Endothelial cell of umbilical vein (primary cell): ENCODE measurements at regions not wholly inside any gene's neighbourhood (a gene's known extent, or its start where the extent isn't known, plus 50 kb on each side); places are given as distances from the start of the nearest gene placed in this dataset.

Experiments
- BruUV-seq: library from RNA; stranded (reverse); fragments of 400-500 nt; replicated peaks from 2 replicates; lab custom pipeline; 2021; lab: Mats Ljungman, UMichigan
- CTCF ChIA-PET: fragments of 300-600, 350-600 bp; sonication (Branson Sonifier 250); formaldehyde crosslinking; loops from one replicate; lab custom pipeline; 2021; ENCODE audit warnings: antibody characterized with exemption, inconsistent platforms; lab: Charles Lee
- POLR2A ChIA-PET: fragments of 300-600, 350-600 bp; sonication (Branson Sonifier 250); formaldehyde crosslinking; loops from one replicate; lab custom pipeline; 2021; ENCODE audit warnings: antibody characterized with exemption, inconsistent platforms; lab: Charles Lee
- DNase-seq: peaks from one replicate; pipeline ENCODE4 v3.0.0-alpha.2; 2011; ENCODE audit warnings: low read depth, low spot score
- FAIRE-seq: peaks from 2 replicates; lab custom pipeline; 2011; peaks lifted over from hg19 to GRCh38; lab: Jason Lieb, UNC
- H2AFZ ChIP-seq: 2 replicates; pipeline ENCODE4 v1.6.0; 2012; ENCODE audit warnings: low read depth, low read length, control low read depth, inconsistent platforms
- H3K27ac ChIP-seq: 2 replicates; pipeline ENCODE4 v1.5.1; 2011; ENCODE audit warnings: low read depth, mild to moderate bottlenecking, control low read depth, low read length, moderate library complexity; ENCODE audit not compliant: insufficient read depth
- H3K27me3 ChIP-seq, 2 experiments: 2 replicates each; pipeline versions ENCODE4 v1.6.0 to v1.6.1; 2011; ENCODE audit warnings: low read length in 2 of 2, mixed read lengths in 1 of 2; ENCODE audit not compliant: control insufficient read depth in 2 of 2, insufficient read depth in 2 of 2
- H3K36me3 ChIP-seq, 2 experiments: 2 replicates in 1 of 2; 3 replicates in 1 of 2; pipeline ENCODE4 v1.5.1; 2011; ENCODE audit warnings: low read length in 2 of 2, mild to moderate bottlenecking in 1 of 2, moderate library complexity in 1 of 2; ENCODE audit not compliant: control insufficient read depth in 2 of 2, insufficient read depth in 2 of 2; ENCODE audit errors: extremely low read depth in 1 of 2
- H3K4me1 ChIP-seq: 3 replicates; pipeline ENCODE4 v1.5.1; 2011; ENCODE audit warnings: mild to moderate bottlenecking, low read length; ENCODE audit not compliant: control insufficient read depth, insufficient read depth; ENCODE audit errors: extremely low read depth
- H3K4me2 ChIP-seq: 2 replicates; pipeline ENCODE4 v1.6.1; 2011; ENCODE audit warnings: low read length, control low read depth, mixed read lengths; ENCODE audit not compliant: insufficient read depth
- H3K4me3 ChIP-seq, 3 experiments: fragments of 200-600 bp in 1 of 3; sonication (generic), shearing (Covaris generic) in 1 of 3; replicated peaks in 1 of 3; 2 replicates each; pipeline ENCODE4 v1.5.1; 2011 to 2016; ENCODE audit warnings: control low read depth in 3 of 3, low read length in 3 of 3, mild to moderate bottlenecking in 2 of 3, inconsistent platforms in 1 of 3, low read depth in 1 of 3, moderate library complexity in 1 of 3; ENCODE audit not compliant: insufficient read depth in 1 of 3
- H3K79me2 ChIP-seq: 2 replicates; pipeline ENCODE4 v1.6.0; 2012; ENCODE audit warnings: low read length, inconsistent platforms; ENCODE audit not compliant: control insufficient read depth, insufficient read depth
- H3K9ac ChIP-seq: replicated peaks from 2 replicates; pipeline ENCODE3; 2011; ENCODE audit warnings: low read length, control low read depth; ENCODE audit not compliant: insufficient read depth; ENCODE audit errors: extremely low read depth
- H3K9me1 ChIP-seq: replicated peaks from 3 replicates; pipeline ENCODE4 v1.6.0; 2011; ENCODE audit warnings: mild to moderate bottlenecking, low read length; ENCODE audit not compliant: control insufficient read depth, insufficient read depth; ENCODE audit errors: extremely low read depth
- H3K9me3 ChIP-seq: replicated peaks from 2 replicates; pipeline ENCODE4 v1.5.1; 2012; ENCODE audit warnings: low read length, inconsistent platforms; ENCODE audit not compliant: control insufficient read depth, insufficient read depth
- H4K20me1 ChIP-seq: replicated peaks from 2 replicates; pipeline ENCODE3; 2011; ENCODE audit warnings: mild to moderate bottlenecking, low read length; ENCODE audit not compliant: control insufficient read depth, insufficient read depth; ENCODE audit errors: extremely low read depth
- EZH2 ChIP-seq: IDR thresholded peaks from 2 replicates; pipeline ENCODE4 v1.6.1; 2012; ENCODE audit warnings: borderline replicate concordance, low read depth, mild to moderate bottlenecking, moderate library complexity, low read length, inconsistent platforms; ENCODE audit not compliant: severe bottlenecking
- FOS ChIP-seq: IDR thresholded peaks from 2 replicates; pipeline ENCODE4 v1.6.1; 2011; ENCODE audit warnings: mild to moderate bottlenecking, low read length, moderate library complexity, borderline replicate concordance; ENCODE audit not compliant: insufficient read depth
- GATA2 ChIP-seq: IDR thresholded peaks from 2 replicates; pipeline ENCODE4 v1.7.0; 2011; ENCODE audit warnings: low read depth, mild to moderate bottlenecking, moderate library complexity, mixed read lengths, low read length; ENCODE audit not compliant: insufficient read length, insufficient read depth
- JUN ChIP-seq: IDR thresholded peaks from 2 replicates; pipeline ENCODE4 v1.6.1; 2011; ENCODE audit warnings: borderline replicate concordance, low read depth; ENCODE audit not compliant: insufficient read length, insufficient read depth
- MYC ChIP-seq: IDR thresholded peaks from one replicate; pipeline ENCODE4 v1.6.1; 2011; ENCODE audit warnings: mild to moderate bottlenecking, low read depth, low read length
- POLR2A ChIP-seq: IDR thresholded peaks from 2 replicates; pipeline ENCODE4 v1.6.1; 2012; ENCODE audit warnings: low read depth, mild to moderate bottlenecking, control low read depth, low read length
- POLR2AphosphoS5 ChIP-seq: IDR thresholded peaks from 2 replicates; pipeline ENCODE4 v1.6.1; 2012; ENCODE audit warnings: low read depth, mild to moderate bottlenecking, control low read depth, low read length, moderate library complexity; ENCODE audit not compliant: insufficient read depth
- dilution Hi-C: fragments of 300-500 bp; cut with MboI; formaldehyde crosslinking; loops from one replicate; pipeline ENCODE4 v1.15.0; 2019; ENCODE audit warnings: low sequenced_read_pairs; ENCODE audit not compliant: extremely low pct_ligation_motif_present
- intact Hi-C: fragments of 100-400 bp; cut with micrococcal nuclease; formaldehyde crosslinking; loops from one replicate; pipeline ENCODE4 v1.10.0; 2022
- TF ChIP-seq, protein P1 (sequence below): IDR thresholded peaks from 2 replicates; pipeline ENCODE4 v1.6.1; 2011; ENCODE audit not compliant: insufficient read depth, insufficient read length
- TF ChIP-seq, protein P2 (sequence below), 2 donors: IDR thresholded peaks; 1 replicate in 1 of 2; 2 replicates in 1 of 2; pipeline ENCODE4 v1.5.1; 2011; ENCODE audit warnings: low read length in 2 of 2, mild to moderate bottlenecking in 2 of 2, moderate library complexity in 2 of 2, control low read depth in 1 of 2, inconsistent platforms in 1 of 2, low read depth in 1 of 2; ENCODE audit not compliant: insufficient read depth in 1 of 2; ENCODE audit errors: extremely low read depth in 1 of 2

DNA sequence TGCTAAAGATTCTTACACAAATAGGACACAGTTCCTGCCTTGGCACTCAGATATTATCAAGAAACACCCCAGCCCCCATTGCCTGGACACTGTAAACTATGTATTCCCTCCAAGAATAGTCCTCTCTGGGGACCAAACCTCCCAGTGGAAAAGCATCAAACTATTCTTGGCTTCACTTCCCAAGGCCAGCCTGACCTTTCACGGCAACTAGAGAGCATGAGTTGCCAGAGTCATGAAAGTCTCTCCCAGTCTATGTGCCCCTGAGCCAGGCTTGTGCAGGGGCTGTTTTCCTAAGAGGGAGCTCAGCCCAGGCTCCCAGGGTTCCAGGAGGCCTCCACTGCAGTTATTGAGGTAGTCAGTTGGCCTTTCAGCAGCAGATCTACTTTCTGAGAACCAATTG is 251.9 kb upstream of the TGFBR2 start:
- ChIA-PET CTCF (no interaction called here), POLR2A (no interaction called here)
- H3K4me1 ChIP-seq, result peaks cover 14% of the 10 kb centered on the region
- H3K36me3 ChIP-seq, result no peaks in the 10 kb centered on the region
- no peak overlapping the region for H3K4me2 ChIP-seq
- H3K79me2 ChIP-seq, result no peaks in the 10 kb centered on the region
- peak overlapping the region; percentile 7 for H2AFZ ChIP-seq
- no peaks in the 10 kb centered on the region for H3K27me3 ChIP-seq
- H4K20me1 ChIP-seq, result no peaks in the 10 kb centered on the region
- FAIRE-seq, result no peak
- intact Hi-C loops (no loop called here), dilution Hi-C loops (no loop called here)
- TF ChIP-seq JUN (no peak), FOS (no peak), EZH2 (no peak), POLR2A (no peak), MYC (no peak), GATA2 (no peak), POLR2AphosphoS5 (no peak)
- TF ChIP-seq, protein P1, sequence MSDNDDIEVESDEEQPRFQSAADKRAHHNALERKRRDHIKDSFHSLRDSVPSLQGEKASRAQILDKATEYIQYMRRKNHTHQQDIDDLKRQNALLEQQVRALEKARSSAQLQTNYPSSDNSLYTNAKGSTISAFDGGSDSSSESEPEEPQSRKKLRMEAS, result no peak
- TF ChIP-seq, protein P2, sequence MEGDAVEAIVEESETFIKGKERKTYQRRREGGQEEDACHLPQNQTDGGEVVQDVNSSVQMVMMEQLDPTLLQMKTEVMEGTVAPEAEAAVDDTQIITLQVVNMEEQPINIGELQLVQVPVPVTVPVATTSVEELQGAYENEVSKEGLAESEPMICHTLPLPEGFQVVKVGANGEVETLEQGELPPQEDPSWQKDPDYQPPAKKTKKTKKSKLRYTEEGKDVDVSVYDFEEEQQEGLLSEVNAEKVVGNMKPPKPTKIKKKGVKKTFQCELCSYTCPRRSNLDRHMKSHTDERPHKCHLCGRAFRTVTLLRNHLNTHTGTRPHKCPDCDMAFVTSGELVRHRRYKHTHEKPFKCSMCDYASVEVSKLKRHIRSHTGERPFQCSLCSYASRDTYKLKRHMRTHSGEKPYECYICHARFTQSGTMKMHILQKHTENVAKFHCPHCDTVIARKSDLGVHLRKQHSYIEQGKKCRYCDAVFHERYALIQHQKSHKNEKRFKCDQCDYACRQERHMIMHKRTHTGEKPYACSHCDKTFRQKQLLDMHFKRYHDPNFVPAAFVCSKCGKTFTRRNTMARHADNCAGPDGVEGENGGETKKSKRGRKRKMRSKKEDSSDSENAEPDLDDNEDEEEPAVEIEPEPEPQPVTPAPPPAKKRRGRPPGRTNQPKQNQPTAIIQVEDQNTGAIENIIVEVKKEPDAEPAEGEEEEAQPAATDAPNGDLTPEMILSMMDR (IDR thresholded peaks at IDR 0.05; ENCODE audit: extremely low read depth in 1 of 2, insufficient read depth in 1 of 2, low read depth in 1 of 2, low read length in 2 of 2), result no peak
- no TSS peak for BruUV-seq
- no peaks in the 10 kb centered on the region for H3K9me1 ChIP-seq
- no peak overlapping the region for H3K27ac ChIP-seq
- H3K9me3 ChIP-seq, result no peaks in the 10 kb centered on the region
- H3K4me3 ChIP-seq, result no peak overlapping the region
- no peak overlapping the region for H3K9ac ChIP-seq
- no peak for DNase-seq
